ENCODE measurements at regions not wholly inside any gene's neighbourhood (a gene's known extent, or its start where the extent isn't known, plus 50 kb on each side); places are given as distances from the start of the nearest gene placed in this dataset.

GRCh38 chr20:39216195-39216594 lies 254.1 kb downstream of the DHX35 start:
- Mint-ChIP-seq H3K27ac (no peak overlapping the region), H3K9me3 (no peaks in the 10 kb centered on the region), H3K36me3 (ENCODE audit: low read depth) (no peaks in the 10 kb centered on the region), H3K4me3 (no peak overlapping the region), H3K27me3 (ENCODE audit: low read depth) (no peaks in the 10 kb centered on the region), H3K4me1 (ENCODE audit: low read depth) (no peaks in the 10 kb centered on the region)
- DNase-seq (ENCODE audit: low spot score): no peak

GRCh38 chr20:39214828-39215227 lies 252.7 kb downstream of the DHX35 start:
- Mint-ChIP-seq H3K36me3 (ENCODE audit: low read depth) (no peaks in the 10 kb centered on the region), H3K4me1 (ENCODE audit: low read depth) (no peaks in the 10 kb centered on the region), H3K4me3 (no peak overlapping the region), H3K9me3 (no peaks in the 10 kb centered on the region), H3K27me3 (ENCODE audit: low read depth) (no peaks in the 10 kb centered on the region), H3K27ac (no peak overlapping the region)
- DNase-seq (ENCODE audit: low spot score): no peak

GRCh38 chr20:39213476-39214145 lies 251.5 kb downstream of the DHX35 start:
- Mint-ChIP-seq H3K27ac (no peak overlapping the region), H3K9me3 (no peaks in the 10 kb centered on the region), H3K4me3 (no peak overlapping the region), H3K36me3 (ENCODE audit: low read depth) (no peaks in the 10 kb centered on the region), H3K4me1 (ENCODE audit: low read depth) (no peaks in the 10 kb centered on the region), H3K27me3 (ENCODE audit: low read depth) (no peaks in the 10 kb centered on the region)
- DNase-seq (ENCODE audit: low spot score): no peak

DNA sequence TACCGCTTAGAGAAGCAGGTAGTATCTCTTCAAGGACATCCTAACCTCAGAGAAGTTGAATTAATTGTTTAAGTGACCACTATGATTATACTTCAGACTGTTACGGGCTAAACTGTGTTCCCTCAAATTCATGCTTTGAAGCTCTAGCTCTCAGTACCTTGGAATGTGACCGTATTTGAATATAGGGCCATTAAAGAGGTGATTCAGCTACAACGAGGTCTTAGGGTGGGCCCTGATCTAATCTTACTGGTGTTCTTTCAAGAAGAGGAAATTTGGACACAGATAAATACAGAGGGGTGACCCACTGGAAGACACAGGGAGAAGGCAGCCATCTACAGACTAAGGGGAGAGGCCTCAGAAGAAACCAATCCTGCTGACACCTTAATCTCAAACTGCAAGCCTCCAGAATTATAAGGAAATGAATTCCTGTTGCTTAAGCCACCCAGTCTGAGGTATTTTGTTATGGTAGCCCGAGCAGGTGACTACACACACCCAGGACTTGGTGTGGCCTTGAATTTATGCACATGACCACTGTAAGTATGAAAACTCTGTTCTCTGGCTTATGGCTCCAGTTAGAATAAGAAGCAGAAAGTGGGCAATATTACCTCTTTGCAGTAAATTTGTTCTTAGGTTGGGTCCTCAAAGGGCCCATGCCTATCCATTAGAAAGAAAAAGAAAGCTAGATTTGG lies 249.1 kb downstream of the DHX35 start:
- Mint-ChIP-seq H3K9me3 (no peaks in the 10 kb centered on the region), H3K4me3 (no peak overlapping the region), H3K27me3 (ENCODE audit: low read depth) (no peaks in the 10 kb centered on the region), H3K4me1 (ENCODE audit: low read depth) (no peaks in the 10 kb centered on the region), H3K36me3 (ENCODE audit: low read depth) (no peaks in the 10 kb centered on the region), H3K27ac (no peak overlapping the region)
- DNase-seq (ENCODE audit: low spot score): no peak

DNA sequence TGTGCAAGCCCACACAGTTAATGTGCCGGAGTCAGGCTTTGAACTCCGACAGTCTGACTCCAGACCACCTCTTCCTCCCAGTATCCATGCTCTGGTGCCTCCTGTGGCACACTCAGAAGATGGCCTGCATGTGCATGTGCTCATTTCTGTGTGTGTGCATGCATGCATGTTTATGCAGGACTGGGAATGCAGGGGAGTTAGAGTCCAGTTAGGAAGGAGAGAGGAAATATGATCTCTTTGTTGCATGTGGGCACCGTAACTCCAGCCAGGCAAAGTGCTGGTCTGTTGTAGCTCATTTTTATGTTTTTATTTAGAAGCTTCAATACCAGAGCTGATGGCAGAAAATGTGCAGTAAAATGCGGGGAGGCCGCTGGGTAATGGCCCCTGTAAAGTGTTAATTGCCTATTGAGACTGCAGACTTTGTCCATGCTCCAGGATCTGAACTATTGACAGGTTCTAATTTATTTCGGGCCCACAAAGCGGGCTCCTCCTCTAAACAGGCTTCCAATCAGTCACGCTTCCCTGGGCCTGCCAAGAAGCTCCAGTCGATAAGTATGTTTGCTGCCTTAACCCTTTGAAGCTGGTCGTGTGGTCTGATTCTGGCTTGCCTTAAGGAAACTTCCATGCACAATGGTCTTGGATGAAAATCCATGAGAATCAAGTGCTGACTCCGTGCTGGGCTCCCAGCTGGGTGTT lies 248.3 kb downstream of the DHX35 start:
- Mint-ChIP-seq H3K27me3 (ENCODE audit: low read depth) (no peaks in the 10 kb centered on the region), H3K36me3 (ENCODE audit: low read depth) (no peaks in the 10 kb centered on the region), H3K4me3 (no peak overlapping the region), H3K4me1 (ENCODE audit: low read depth) (no peaks in the 10 kb centered on the region), H3K9me3 (no peaks in the 10 kb centered on the region), H3K27ac (no peak overlapping the region)
- no peak for DNase-seq (ENCODE audit: low spot score)

DNA sequence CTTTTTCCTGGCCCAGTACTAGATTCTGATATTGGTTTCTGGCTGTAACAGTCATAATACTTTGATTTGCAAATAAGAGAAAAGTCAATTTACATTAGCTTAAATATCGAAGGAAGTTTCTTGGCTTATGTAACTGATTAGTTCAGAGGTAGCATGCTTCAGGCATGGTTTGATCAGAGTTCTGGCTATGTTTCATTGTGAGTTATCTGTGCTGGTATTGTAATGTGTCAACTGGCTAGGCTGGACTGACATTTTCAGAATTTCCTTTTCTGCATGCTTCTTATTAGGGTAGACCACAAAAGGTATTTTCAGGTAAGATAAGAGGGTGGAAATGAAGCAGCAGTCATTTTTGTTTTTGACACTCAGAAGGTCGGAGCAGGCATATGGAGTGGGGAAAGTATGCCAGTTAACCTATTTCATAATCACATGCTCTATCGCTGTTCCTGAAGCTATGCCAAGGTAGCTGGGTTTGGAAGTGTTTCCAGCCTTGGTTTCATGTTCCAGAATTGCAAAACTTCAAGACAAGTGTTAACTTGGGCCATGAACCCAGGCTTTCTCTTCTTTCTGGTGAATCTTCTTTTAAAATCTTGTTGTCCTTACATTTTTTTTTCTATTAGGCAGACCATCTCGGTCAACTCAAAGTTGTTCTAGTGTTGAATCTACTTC lies 244.9 kb downstream of the DHX35 start:
- no peak overlapping the region for H3K27ac Mint-ChIP-seq
- H3K4me1 Mint-ChIP-seq (ENCODE audit: low read depth): no peaks in the 10 kb centered on the region
- no peak overlapping the region for H3K4me3 Mint-ChIP-seq
- H3K27me3 Mint-ChIP-seq (ENCODE audit: low read depth): no peaks in the 10 kb centered on the region
- no peaks in the 10 kb centered on the region for H3K9me3 Mint-ChIP-seq
- no peak for DNase-seq (ENCODE audit: low spot score)
- no peaks in the 10 kb centered on the region for H3K36me3 Mint-ChIP-seq (ENCODE audit: low read depth)

GRCh38 chr20:39195582-39196021 lies 233.5 kb downstream of the DHX35 start:
- Mint-ChIP-seq H3K27me3 (ENCODE audit: low read depth) (no peaks in the 10 kb centered on the region), H3K4me1 (ENCODE audit: low read depth) (no peaks in the 10 kb centered on the region), H3K4me3 (no peak overlapping the region), H3K9me3 (no peaks in the 10 kb centered on the region), H3K27ac (no peak overlapping the region), H3K36me3 (ENCODE audit: low read depth) (no peaks in the 10 kb centered on the region)
- no peak for DNase-seq (ENCODE audit: low spot score)

GRCh38 chr20:39190666-39191570 lies 228.8 kb downstream of the DHX35 start:
- no peak overlapping the region for H3K4me3 Mint-ChIP-seq
- no peaks in the 10 kb centered on the region for H3K27me3 Mint-ChIP-seq (ENCODE audit: low read depth)
- no peak overlapping the region for H3K27ac Mint-ChIP-seq
- no peaks in the 10 kb centered on the region for H3K9me3 Mint-ChIP-seq
- DNase-seq (ENCODE audit: low spot score): no peak
- H3K4me1 Mint-ChIP-seq (ENCODE audit: low read depth): no peaks in the 10 kb centered on the region
- no peaks in the 10 kb centered on the region for H3K36me3 Mint-ChIP-seq (ENCODE audit: low read depth)

- Mint-ChIP-seq H3K9me3 (no peaks in the 10 kb centered on the region), H3K27me3 (ENCODE audit: low read depth) (no peaks in the 10 kb centered on the region), H3K4me1 (ENCODE audit: low read depth) (no peaks in the 10 kb centered on the region), H3K4me3 (no peak overlapping the region), H3K27ac (no peak overlapping the region), H3K36me3 (ENCODE audit: low read depth) (no peaks in the 10 kb centered on the region)
- DNase-seq (ENCODE audit: low spot score): no peak
These were observed 226.2 kb downstream of the DHX35 start for GRCh38 chr20:39188266-39188765.

DNA sequence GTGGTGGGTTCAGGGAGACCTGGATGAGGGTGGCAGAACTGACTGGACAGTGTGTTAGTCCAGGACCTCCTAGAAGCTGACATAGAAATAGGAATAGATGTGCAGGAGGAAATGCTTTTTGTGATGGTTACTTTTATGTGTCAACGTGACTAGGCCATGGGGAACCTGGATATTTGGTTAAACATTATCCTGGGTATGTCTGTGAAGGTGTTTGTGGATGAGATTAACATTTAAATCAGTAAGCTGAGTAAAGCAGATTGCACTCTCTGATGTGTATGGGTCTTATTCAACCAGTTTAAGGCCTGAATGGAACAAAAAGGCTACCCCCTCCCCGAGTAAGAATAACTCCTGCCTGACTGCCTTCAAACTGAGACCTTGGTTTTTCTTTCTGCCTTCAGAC lies 219.3 kb downstream of the DHX35 start:
- Mint-ChIP-seq H3K4me3 (no peak overlapping the region), H3K9me3 (no peaks in the 10 kb centered on the region), H3K27ac (no peak overlapping the region), H3K27me3 (ENCODE audit: low read depth) (peaks cover 4% of the 10 kb centered on the region), H3K4me1 (ENCODE audit: low read depth) (no peaks in the 10 kb centered on the region), H3K36me3 (ENCODE audit: low read depth) (no peaks in the 10 kb centered on the region)
- DNase-seq (ENCODE audit: low spot score): no peak

DNA sequence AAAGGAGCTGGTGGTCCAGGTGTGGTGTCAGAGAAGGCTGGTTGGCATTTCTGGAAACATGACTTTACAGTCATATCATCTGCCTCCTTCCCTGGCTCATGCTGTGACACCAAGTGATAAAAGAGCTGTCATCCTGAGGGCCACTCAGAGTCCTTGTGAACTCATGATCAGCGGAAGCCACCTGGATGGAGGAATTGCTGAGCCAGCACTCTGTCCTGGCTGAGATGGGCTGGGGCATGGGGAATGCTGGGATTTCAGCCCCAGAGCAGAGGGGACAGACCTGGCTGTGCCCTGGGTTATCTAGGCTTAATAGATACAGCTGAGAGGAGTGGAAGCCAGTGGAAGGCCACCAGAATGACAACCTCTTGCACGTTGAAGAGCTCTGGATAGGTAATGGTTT lies 214.3 kb downstream of the DHX35 start:
- H3K9me3 Mint-ChIP-seq: no peaks in the 10 kb centered on the region
- H3K36me3 Mint-ChIP-seq (ENCODE audit: low read depth): no peaks in the 10 kb centered on the region
- H3K4me3 Mint-ChIP-seq: no peak overlapping the region
- no peak overlapping the region for H3K27ac Mint-ChIP-seq
- H3K4me1 Mint-ChIP-seq (ENCODE audit: low read depth): no peaks in the 10 kb centered on the region
- H3K27me3 Mint-ChIP-seq (ENCODE audit: low read depth): peaks cover 4% of the 10 kb centered on the region
- no peak for DNase-seq (ENCODE audit: low spot score)

GRCh38 chr20:39170896-39171463 lies 208.8 kb downstream of the DHX35 start:
- H3K27ac Mint-ChIP-seq: no peak overlapping the region
- H3K9me3 Mint-ChIP-seq: no peaks in the 10 kb centered on the region
- no peaks in the 10 kb centered on the region for H3K4me1 Mint-ChIP-seq (ENCODE audit: low read depth)
- no peaks in the 10 kb centered on the region for H3K36me3 Mint-ChIP-seq (ENCODE audit: low read depth)
- H3K27me3 Mint-ChIP-seq (ENCODE audit: low read depth): no peaks in the 10 kb centered on the region
- DNase-seq (ENCODE audit: low spot score): no peak
- H3K4me3 Mint-ChIP-seq: no peak overlapping the region

DNA sequence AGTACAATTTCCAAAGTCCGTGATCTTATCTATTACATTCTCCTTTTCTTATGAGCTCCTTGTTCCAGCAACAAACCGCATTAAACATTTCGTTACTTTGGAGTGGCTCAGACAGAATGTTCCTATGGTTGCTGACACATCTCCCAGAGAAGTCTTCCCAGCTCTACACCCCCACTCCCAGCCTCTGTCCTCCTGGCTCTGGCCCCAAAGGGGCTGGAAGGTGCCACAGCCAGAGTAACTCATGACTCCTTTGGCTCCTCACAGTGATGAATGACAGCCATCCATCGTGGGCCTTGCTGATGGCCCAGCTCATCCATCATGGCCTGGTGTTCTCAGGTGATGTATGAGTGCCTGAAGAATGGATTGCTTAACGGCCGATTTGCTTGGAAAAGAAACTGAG lies 203.0 kb downstream of the DHX35 start:
- Mint-ChIP-seq H3K27me3 (ENCODE audit: low read depth) (no peaks in the 10 kb centered on the region), H3K4me1 (ENCODE audit: low read depth) (no peaks in the 10 kb centered on the region), H3K27ac (no peak overlapping the region), H3K4me3 (no peak overlapping the region), H3K9me3 (no peaks in the 10 kb centered on the region), H3K36me3 (ENCODE audit: low read depth) (no peaks in the 10 kb centered on the region)
- no peak for DNase-seq (ENCODE audit: low spot score)

Data from T-helper 2 cell treated with Interferon-gamma antibody and Interleukin-4, amounts not matched to agents 5 μg/mL and 100 μg/mL, for 36 hours (primary cell).